ENCODE measurements at regions not wholly inside any gene's neighbourhood (a gene's known extent, or its start where the extent isn't known, plus 50 kb on each side); places are given as distances from the start of the nearest gene placed in this dataset.

- TF ChIP-seq, protein P1, sequence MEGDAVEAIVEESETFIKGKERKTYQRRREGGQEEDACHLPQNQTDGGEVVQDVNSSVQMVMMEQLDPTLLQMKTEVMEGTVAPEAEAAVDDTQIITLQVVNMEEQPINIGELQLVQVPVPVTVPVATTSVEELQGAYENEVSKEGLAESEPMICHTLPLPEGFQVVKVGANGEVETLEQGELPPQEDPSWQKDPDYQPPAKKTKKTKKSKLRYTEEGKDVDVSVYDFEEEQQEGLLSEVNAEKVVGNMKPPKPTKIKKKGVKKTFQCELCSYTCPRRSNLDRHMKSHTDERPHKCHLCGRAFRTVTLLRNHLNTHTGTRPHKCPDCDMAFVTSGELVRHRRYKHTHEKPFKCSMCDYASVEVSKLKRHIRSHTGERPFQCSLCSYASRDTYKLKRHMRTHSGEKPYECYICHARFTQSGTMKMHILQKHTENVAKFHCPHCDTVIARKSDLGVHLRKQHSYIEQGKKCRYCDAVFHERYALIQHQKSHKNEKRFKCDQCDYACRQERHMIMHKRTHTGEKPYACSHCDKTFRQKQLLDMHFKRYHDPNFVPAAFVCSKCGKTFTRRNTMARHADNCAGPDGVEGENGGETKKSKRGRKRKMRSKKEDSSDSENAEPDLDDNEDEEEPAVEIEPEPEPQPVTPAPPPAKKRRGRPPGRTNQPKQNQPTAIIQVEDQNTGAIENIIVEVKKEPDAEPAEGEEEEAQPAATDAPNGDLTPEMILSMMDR (IDR thresholded peaks at IDR 0.05), result no peak
- no peak for TF ChIP-seq EZH2 (IDR thresholded peaks at IDR 0.05)
- TF ChIP-seq EZH2phosphoT487 (IDR thresholded peaks at IDR 0.05), result no peak
- peaks cover 12% of the 10 kb centered on the region for H3K4me1 ChIP-seq
- H3K9me3 ChIP-seq (ENCODE audit: low read depth), result no peaks in the 10 kb centered on the region
- H4K20me1 ChIP-seq (ENCODE audit: low read depth), result no peaks in the 10 kb centered on the region
- H3K36me3 ChIP-seq, result no peaks in the 10 kb centered on the region
- H3K4me2 ChIP-seq, result no peak overlapping the region
- DNase-seq (ENCODE audit: low spot score), result no peak
- H3K27me3 ChIP-seq, result no peaks in the 10 kb centered on the region
- Mint-ChIP-seq H3K27ac (no peak overlapping the region), H3K4me3 (no peak overlapping the region), H3K27me3 (ENCODE audit: insufficient read depth, low read depth) (no peaks in the 10 kb centered on the region), H3K4me1 (peaks cover 20% of the 10 kb centered on the region), H3K36me3 (no peaks in the 10 kb centered on the region), H3K9me3 (no peaks in the 10 kb centered on the region)
- no peaks in the 10 kb centered on the region for H3K79me2 ChIP-seq (ENCODE audit: low read depth)
- no peak overlapping the region for H3K4me3 ChIP-seq
- H2AFZ ChIP-seq (replicated peaks), result no peak overlapping the region
- H3K27ac ChIP-seq, result no peak overlapping the region
- H3K9ac ChIP-seq, result no peak overlapping the region
- no peaks in the 10 kb centered on the region for H3F3A ChIP-seq (ENCODE audit: low read depth)
Observed at GRCh38 chr10:110364531-110364937, 59.8 kb upstream of the SMNDC1 start.

DNA sequence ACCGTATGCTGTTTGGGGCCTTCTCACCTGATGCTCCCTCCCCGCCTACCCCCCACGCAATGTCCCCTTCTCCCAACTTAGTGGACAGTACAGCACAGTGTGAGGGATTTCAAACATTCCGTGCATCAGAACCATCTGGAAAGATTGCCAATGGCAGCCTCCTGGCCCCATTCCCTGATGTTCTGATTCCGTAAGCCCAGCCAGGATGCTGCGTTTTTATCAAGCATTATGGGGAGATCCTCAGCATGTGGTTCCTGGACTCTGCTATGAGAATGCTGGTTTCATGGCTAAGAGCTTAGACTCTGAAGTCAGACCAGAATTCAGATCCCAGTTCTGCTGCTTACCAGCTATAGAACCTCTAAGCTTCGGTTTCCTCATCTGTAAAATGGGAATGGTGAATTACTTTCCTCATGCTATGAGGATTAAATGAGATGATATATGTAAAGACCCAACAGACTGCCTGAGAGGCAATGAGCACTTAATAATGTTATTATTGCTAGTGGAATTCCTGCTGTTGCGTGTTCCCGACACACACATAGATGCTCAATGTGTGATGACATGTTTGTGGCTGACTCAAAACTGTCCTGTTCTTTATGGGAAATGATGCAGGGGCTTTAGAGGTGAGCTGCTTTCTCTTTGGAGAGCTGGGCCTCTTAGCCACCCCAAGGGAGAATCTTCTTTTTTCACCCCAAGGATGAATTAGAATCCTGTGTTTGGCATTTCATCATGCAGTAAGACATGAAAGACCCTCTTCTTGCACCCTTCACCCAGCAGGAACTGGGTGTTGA, 60.8 kb upstream of the SMNDC1 start:
- Histone ChIP-seq H3K4me3 (no peak overlapping the region), H3K27ac (no peak overlapping the region), H3K4me1 (peaks cover 12% of the 10 kb centered on the region), H4K20me1 (ENCODE audit: low read depth) (no peaks in the 10 kb centered on the region), H3K9me3 (ENCODE audit: low read depth) (no peaks in the 10 kb centered on the region), H3K36me3 (no peaks in the 10 kb centered on the region), H3F3A (ENCODE audit: low read depth) (no peaks in the 10 kb centered on the region), H3K79me2 (ENCODE audit: low read depth) (no peaks in the 10 kb centered on the region), H3K4me2 (no peak overlapping the region), H3K9ac (no peak overlapping the region), H2AFZ (replicated peaks) (no peak overlapping the region), H3K27me3 (no peaks in the 10 kb centered on the region)
- no peaks in the 10 kb centered on the region for H3K9me3 Mint-ChIP-seq
- TF ChIP-seq EZH2 (IDR thresholded peaks at IDR 0.05), result no peak
- no peak for TF ChIP-seq EZH2phosphoT487 (IDR thresholded peaks at IDR 0.05)
- peaks cover 2% of the 10 kb centered on the region for H3K27me3 Mint-ChIP-seq (ENCODE audit: insufficient read depth, low read depth)
- peaks cover 20% of the 10 kb centered on the region for H3K4me1 Mint-ChIP-seq
- H3K27ac Mint-ChIP-seq, result no peak overlapping the region
- H3K4me3 Mint-ChIP-seq, result no peak overlapping the region
- no peaks in the 10 kb centered on the region for H3K36me3 Mint-ChIP-seq
- no peak for DNase-seq (ENCODE audit: low spot score)

DNA sequence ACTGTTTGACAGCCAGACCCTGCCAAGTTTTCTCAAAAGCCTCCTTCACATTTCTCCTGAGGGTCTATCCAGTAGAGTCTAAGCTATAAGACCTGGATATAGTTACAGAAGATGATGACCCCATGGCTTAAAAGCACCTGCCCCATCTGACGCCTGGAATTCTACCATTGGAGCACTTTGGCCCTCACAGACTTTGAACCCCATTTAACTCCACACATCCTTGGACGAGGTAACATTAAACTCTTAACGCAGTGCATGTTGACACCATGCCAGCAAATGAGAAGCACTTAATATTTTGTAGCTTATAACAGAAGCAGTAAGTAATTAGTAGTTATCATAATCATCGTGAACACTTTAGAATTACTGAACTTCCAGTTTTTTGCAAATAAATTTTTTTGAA, 61.9 kb upstream of the SMNDC1 start:
- H3K36me3 ChIP-seq, result no peaks in the 10 kb centered on the region
- H3K4me1 Mint-ChIP-seq, result peaks cover 20% of the 10 kb centered on the region
- no peak overlapping the region for H3K27ac ChIP-seq
- H3K4me2 ChIP-seq, result no peak overlapping the region
- no peaks in the 10 kb centered on the region for H3F3A ChIP-seq (ENCODE audit: low read depth)
- no peaks in the 10 kb centered on the region for H4K20me1 ChIP-seq (ENCODE audit: low read depth)
- DNase-seq (ENCODE audit: low spot score), result no peak
- H3K27me3 ChIP-seq, result no peaks in the 10 kb centered on the region
- no peak overlapping the region for H3K9ac ChIP-seq
- TF ChIP-seq, protein P1 (IDR thresholded peaks at IDR 0.05), result no peak
- H3K27me3 Mint-ChIP-seq (ENCODE audit: insufficient read depth, low read depth), result peaks cover 4% of the 10 kb centered on the region
- no peak overlapping the region for H3K27ac Mint-ChIP-seq
- H2AFZ ChIP-seq (replicated peaks), result no peak overlapping the region
- no peaks in the 10 kb centered on the region for H3K9me3 Mint-ChIP-seq
- no peak overlapping the region for H3K4me3 Mint-ChIP-seq
- no peaks in the 10 kb centered on the region for H3K79me2 ChIP-seq (ENCODE audit: low read depth)
- H3K4me1 ChIP-seq, result peaks cover 12% of the 10 kb centered on the region
- H3K4me3 ChIP-seq, result no peak overlapping the region
- no peaks in the 10 kb centered on the region for H3K9me3 ChIP-seq (ENCODE audit: low read depth)
- no peaks in the 10 kb centered on the region for H3K36me3 Mint-ChIP-seq

- H3K9me3 Mint-ChIP-seq, result no peaks in the 10 kb centered on the region
- no peak overlapping the region for H3K27ac Mint-ChIP-seq
- peaks cover 16% of the 10 kb centered on the region for H3K4me1 Mint-ChIP-seq
- H3K79me2 ChIP-seq (ENCODE audit: low read depth), result no peaks in the 10 kb centered on the region
- no peak overlapping the region for H2AFZ ChIP-seq (replicated peaks)
- H3K4me2 ChIP-seq, result no peak overlapping the region
- no peaks in the 10 kb centered on the region for H4K20me1 ChIP-seq (ENCODE audit: low read depth)
- H3K27ac ChIP-seq, result no peak overlapping the region
- no peaks in the 10 kb centered on the region for H3F3A ChIP-seq (ENCODE audit: low read depth)
- TF ChIP-seq EZH2 (IDR thresholded peaks at IDR 0.05), result no peak
- TF ChIP-seq EZH2phosphoT487 (IDR thresholded peaks at IDR 0.05), result no peak
- TF ChIP-seq, protein P1 (IDR thresholded peaks at IDR 0.05), result no peak
- no peaks in the 10 kb centered on the region for H3K36me3 Mint-ChIP-seq
- no peak overlapping the region for H3K4me3 Mint-ChIP-seq
- no peak for DNase-seq (ENCODE audit: low spot score)
- peaks cover 4% of the 10 kb centered on the region for H3K27me3 Mint-ChIP-seq (ENCODE audit: insufficient read depth, low read depth)
- H3K4me1 ChIP-seq, result peaks cover 10% of the 10 kb centered on the region
- no peaks in the 10 kb centered on the region for H3K36me3 ChIP-seq
- no peak overlapping the region for H3K9ac ChIP-seq
- H3K4me3 ChIP-seq, result no peak overlapping the region
- no peaks in the 10 kb centered on the region for H3K27me3 ChIP-seq
- no peaks in the 10 kb centered on the region for H3K9me3 ChIP-seq (ENCODE audit: low read depth)
Observed at GRCh38 chr10:110368002-110368401, 63.3 kb upstream of the SMNDC1 start.
